ENCODE measurements at regions not wholly inside any gene's neighbourhood (a gene's known extent, or its start where the extent isn't known, plus 50 kb on each side); places are given as distances from the start of the nearest gene placed in this dataset.

DNA sequence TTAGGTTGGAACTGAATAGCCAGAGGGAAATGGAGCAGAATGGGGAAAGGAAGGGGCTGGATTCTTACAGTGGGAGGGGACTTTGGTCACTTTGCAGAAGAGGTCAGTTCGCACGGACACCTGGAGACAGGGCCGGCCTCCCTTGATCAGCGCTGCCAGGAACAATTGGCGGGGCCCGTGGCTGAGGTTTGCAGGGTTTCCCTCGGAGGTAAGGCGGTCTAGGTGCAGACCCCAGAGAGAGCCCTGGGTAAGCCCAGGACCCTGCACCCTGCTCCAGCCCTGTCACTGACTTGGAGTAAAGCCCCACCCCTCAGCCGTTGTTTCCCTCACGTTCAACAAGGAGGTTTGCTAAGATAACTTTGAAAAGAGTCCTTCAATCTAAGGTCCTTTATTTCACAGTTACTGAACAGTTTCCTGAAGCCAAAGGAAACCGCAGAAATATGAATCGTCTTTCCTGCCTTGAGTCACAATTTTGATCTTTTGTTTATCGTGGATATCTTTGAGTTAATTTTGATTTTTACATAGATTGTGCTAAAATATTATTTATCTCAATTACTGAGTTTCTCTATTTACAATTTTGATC lies 231.4 kb upstream of the RTL1 start:
- no peaks in the 10 kb centered on the region for H3K9me3 ChIP-seq (replicated peaks; ENCODE audit: insufficient read depth, low read length)
- H3F3A ChIP-seq (ENCODE audit: insufficient read depth, low read length) = no peaks in the 10 kb centered on the region
- no peak overlapping the region for H3K27ac ChIP-seq (ENCODE audit: low read length)
- no peak for TF ChIP-seq EZH2 (optimal IDR thresholded peaks at IDR 0.05; ENCODE audit: low read depth, low read length)
- TF ChIP-seq, protein P1, sequence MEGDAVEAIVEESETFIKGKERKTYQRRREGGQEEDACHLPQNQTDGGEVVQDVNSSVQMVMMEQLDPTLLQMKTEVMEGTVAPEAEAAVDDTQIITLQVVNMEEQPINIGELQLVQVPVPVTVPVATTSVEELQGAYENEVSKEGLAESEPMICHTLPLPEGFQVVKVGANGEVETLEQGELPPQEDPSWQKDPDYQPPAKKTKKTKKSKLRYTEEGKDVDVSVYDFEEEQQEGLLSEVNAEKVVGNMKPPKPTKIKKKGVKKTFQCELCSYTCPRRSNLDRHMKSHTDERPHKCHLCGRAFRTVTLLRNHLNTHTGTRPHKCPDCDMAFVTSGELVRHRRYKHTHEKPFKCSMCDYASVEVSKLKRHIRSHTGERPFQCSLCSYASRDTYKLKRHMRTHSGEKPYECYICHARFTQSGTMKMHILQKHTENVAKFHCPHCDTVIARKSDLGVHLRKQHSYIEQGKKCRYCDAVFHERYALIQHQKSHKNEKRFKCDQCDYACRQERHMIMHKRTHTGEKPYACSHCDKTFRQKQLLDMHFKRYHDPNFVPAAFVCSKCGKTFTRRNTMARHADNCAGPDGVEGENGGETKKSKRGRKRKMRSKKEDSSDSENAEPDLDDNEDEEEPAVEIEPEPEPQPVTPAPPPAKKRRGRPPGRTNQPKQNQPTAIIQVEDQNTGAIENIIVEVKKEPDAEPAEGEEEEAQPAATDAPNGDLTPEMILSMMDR (IDR thresholded peaks at IDR 0.05; ENCODE audit: low read length) = no peak
- TF ChIP-seq EZH2phosphoT487 (IDR thresholded peaks at IDR 0.05; ENCODE audit: low read length) = no peak
- H3K27me3 ChIP-seq (replicated peaks; ENCODE audit: insufficient read depth, low read length) = peaks cover 10% of the 10 kb centered on the region; the same call in 1 of the 2 replicates
- no peaks in the 10 kb centered on the region for H3K4me1 ChIP-seq (ENCODE audit: low read length)
- H3K36me3 ChIP-seq (replicated peaks; ENCODE audit: insufficient read depth, low read length) = no peaks in the 10 kb centered on the region
- no peak overlapping the region for H3K9ac ChIP-seq (ENCODE audit: low read length)
- H4K20me1 ChIP-seq (ENCODE audit: insufficient read depth, low read length) = no peaks in the 10 kb centered on the region
- no peak for DNase-seq
- no peaks in the 10 kb centered on the region for H3K9me2 ChIP-seq (replicated peaks; ENCODE audit: insufficient read depth, low read length)
- H3K79me2 ChIP-seq (ENCODE audit: low read length) = no peaks in the 10 kb centered on the region
- H3K4me3 ChIP-seq (ENCODE audit: low read length) = no peak overlapping the region
- no peak overlapping the region for H2AFZ ChIP-seq (ENCODE audit: low read length)
- H3K4me2 ChIP-seq (ENCODE audit: low read depth, low read length) = no peak overlapping the region

DNA sequence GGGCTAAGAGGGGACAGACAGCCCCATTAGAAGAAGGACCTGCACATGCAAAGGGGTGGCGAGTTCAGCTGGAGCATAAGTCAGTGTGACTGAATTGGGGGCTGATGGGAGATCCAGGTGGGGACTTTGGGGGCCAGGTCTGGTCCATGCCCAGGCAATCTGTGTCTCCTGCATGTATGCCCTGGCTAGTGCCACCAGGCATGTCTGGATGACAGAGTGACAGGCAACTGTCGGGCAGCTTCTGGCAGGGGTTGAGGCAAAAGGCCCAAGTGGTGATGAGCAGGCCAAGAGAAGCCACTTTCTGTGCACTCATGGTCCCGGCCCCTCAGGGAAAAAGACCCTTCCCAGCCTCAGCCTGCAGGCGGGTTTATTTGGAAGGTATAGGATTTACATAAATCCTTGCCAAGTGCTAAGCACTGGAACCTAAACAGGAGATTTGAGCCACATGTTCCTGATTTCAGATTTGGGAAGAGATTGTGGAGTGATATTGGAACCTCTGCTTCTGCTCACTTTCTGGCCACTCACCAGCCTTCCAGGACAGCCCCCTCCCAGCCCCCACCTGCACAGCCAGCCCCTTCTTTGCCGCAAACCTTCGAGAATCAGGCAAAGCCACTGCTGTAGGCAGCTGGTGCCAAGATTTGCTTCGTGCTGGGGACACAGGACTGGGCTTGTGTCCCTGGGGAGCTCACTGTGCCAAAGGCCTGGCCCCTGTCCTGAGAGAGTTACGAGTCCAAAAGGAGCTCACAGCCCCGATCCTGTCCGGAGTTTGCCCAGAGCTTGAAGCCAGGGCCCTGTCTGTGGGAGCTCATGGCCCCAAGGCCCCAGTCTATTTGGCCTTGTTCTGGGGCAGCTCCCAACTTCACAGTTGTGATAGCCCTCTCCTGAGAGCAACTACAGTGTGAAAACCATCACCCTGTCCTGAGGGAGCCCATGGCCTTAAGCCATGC lies 232.5 kb upstream of the RTL1 start:
- H4K20me1 ChIP-seq (ENCODE audit: insufficient read depth, low read length) = no peaks in the 10 kb centered on the region
- no peaks in the 10 kb centered on the region for H3K36me3 ChIP-seq (replicated peaks; ENCODE audit: insufficient read depth, low read length)
- no peak overlapping the region for H2AFZ ChIP-seq (ENCODE audit: low read length)
- H3K27ac ChIP-seq (ENCODE audit: low read length) = no peak overlapping the region
- H3K4me1 ChIP-seq (ENCODE audit: low read length) = no peaks in the 10 kb centered on the region
- no peaks in the 10 kb centered on the region for H3F3A ChIP-seq (ENCODE audit: insufficient read depth, low read length)
- no peaks in the 10 kb centered on the region for H3K9me2 ChIP-seq (replicated peaks; ENCODE audit: insufficient read depth, low read length)
- no peaks in the 10 kb centered on the region for H3K9me3 ChIP-seq (replicated peaks; ENCODE audit: insufficient read depth, low read length)
- H3K27me3 ChIP-seq (replicated peaks; ENCODE audit: insufficient read depth, low read length) = peaks cover 10% of the 10 kb centered on the region; the same call in 1 of the 2 replicates
- no peaks in the 10 kb centered on the region for H3K79me2 ChIP-seq (ENCODE audit: low read length)
- no peak for DNase-seq
- H3K4me2 ChIP-seq (ENCODE audit: low read depth, low read length) = no peak overlapping the region
- no peak overlapping the region for H3K4me3 ChIP-seq (ENCODE audit: low read length)
- H3K9ac ChIP-seq (ENCODE audit: low read length) = no peak overlapping the region
- no peak for TF ChIP-seq EZH2 (optimal IDR thresholded peaks at IDR 0.05; ENCODE audit: low read depth, low read length)
- TF ChIP-seq, protein P1 (IDR thresholded peaks at IDR 0.05; ENCODE audit: low read length) = no peak
- no peak for TF ChIP-seq EZH2phosphoT487 (IDR thresholded peaks at IDR 0.05; ENCODE audit: low read length)

DNA sequence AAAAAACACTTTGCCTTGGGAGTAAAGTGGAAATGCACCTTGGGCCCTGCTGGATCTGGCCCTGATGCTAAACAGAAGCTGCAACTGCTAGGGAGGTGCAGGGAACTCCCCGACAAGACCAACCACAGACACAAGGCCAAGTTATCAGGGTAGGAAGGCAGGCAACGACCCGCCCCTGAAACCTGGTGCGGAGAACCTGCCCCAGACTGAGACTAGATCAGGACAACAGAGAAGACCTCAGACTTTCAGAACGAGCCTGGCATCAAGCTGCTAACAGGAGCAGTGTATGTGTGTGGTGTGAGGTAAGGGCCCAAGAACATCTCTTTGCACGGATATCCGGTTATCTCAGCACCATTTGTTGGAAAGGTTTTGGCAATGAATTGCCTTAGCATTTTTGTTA lies 233.7 kb upstream of the RTL1 start:
- Histone ChIP-seq H3K4me2 (ENCODE audit: low read depth, low read length) (no peak overlapping the region), H3K9me3 (replicated peaks; ENCODE audit: insufficient read depth, low read length) (no peaks in the 10 kb centered on the region), H3F3A (ENCODE audit: insufficient read depth, low read length) (no peaks in the 10 kb centered on the region), H4K20me1 (ENCODE audit: insufficient read depth, low read length) (no peaks in the 10 kb centered on the region), H3K27me3 (replicated peaks; ENCODE audit: insufficient read depth, low read length) (peaks cover 10% of the 10 kb centered on the region; the same call in 1 of the 2 replicates), H3K4me1 (ENCODE audit: low read length) (no peaks in the 10 kb centered on the region), H3K27ac (ENCODE audit: low read length) (no peak overlapping the region), H3K9ac (ENCODE audit: low read length) (no peak overlapping the region), H3K79me2 (ENCODE audit: low read length) (no peaks in the 10 kb centered on the region), H3K9me2 (replicated peaks; ENCODE audit: insufficient read depth, low read length) (no peaks in the 10 kb centered on the region), H2AFZ (ENCODE audit: low read length) (no peak overlapping the region), H3K36me3 (replicated peaks; ENCODE audit: insufficient read depth, low read length) (no peaks in the 10 kb centered on the region), H3K4me3 (ENCODE audit: low read length) (no peak overlapping the region)
- no peak for DNase-seq
- TF ChIP-seq, protein P1 (IDR thresholded peaks at IDR 0.05; ENCODE audit: low read length) = no peak
- TF ChIP-seq EZH2 (optimal IDR thresholded peaks at IDR 0.05; ENCODE audit: low read depth, low read length) = no peak
- no peak for TF ChIP-seq EZH2phosphoT487 (IDR thresholded peaks at IDR 0.05; ENCODE audit: low read length)

All from MM.1S (cell line).